SH-SY5Y (cell line): ENCODE measurements at regions not wholly inside any gene's neighbourhood (a gene's known extent, or its start where the extent isn't known, plus 50 kb on each side); places are given as distances from the start of the nearest gene placed in this dataset.

Experiments
- GATA2 ChIP-seq: IDR thresholded peaks from 2 replicates; pipeline ENCODE4 v1.6.1; 2011; ENCODE audit warnings: mild to moderate bottlenecking, low read depth, low read length
- GATA3 ChIP-seq: IDR thresholded peaks from 2 replicates; pipeline ENCODE4 v1.6.1; 2011; ENCODE audit warnings: low read depth, mild to moderate bottlenecking, low read length, moderate library complexity

DNA sequence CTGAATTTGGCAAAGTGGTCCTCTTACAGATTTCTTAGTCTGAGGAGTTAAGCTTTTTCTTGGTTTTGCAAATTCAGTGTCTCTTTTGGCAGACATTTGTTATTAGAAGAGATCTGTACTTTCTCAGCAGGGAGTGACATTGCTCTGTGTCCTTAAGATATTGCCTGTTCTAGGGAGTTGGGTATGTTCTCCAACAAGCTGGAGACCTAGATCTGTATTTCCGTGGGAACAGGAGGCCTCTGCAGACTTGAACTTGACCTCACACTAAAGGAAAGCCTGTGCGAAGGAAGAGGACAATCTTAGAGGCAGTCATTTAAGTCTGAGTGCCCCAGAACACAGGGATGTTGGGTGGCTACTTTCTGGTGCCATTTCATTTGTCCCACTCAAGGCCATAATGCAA, 107.0 kb upstream of the ATP8B1 start:
- no peak for TF ChIP-seq GATA2
- no peak for TF ChIP-seq GATA3
